SK-N-SH (cell line): ENCODE measurements at regions not wholly inside any gene's neighbourhood (a gene's known extent, or its start where the extent isn't known, plus 50 kb on each side); places are given as distances from the start of the nearest gene placed in this dataset.

Experiments used
- CTCF ChIP-seq: fragments of 200-600 bp; sonication (generic); IDR thresholded peaks from 2 replicates; pipeline ENCODE4 v1.6.1; 2017; ENCODE audit warnings: antibody characterized with exemption, mild to moderate bottlenecking, moderate library complexity
- EP300 ChIP-seq, 2 experiments: IDR thresholded peaks; 2 replicates each; pipeline versions ENCODE4 v1.4.0 to v1.6.1; 2012; ENCODE audit warnings: borderline replicate concordance in 1 of 2, low read depth in 1 of 2, low read length in 1 of 2
- EZH2phosphoT487 ChIP-seq: fragments of 200-600 bp; sonication (generic); IDR thresholded peaks from 2 replicates; pipeline ENCODE4 v1.6.1; 2017; ENCODE audit warnings: low read depth, mixed run types, mild to moderate bottlenecking, antibody characterized with exemption, moderate library complexity, borderline replicate concordance
- TAF1 ChIP-seq: IDR thresholded peaks from 2 replicates; pipeline ENCODE4 v1.6.1; 2012; ENCODE audit warnings: low read depth, mild to moderate bottlenecking, low read length, moderate library complexity, borderline replicate concordance
- TF ChIP-seq, protein P1 (sequence below): fragments of 150-350 bp; IDR thresholded peaks from 2 replicates; pipeline ENCODE4 v1.6.1; 2017; ENCODE audit warnings: antibody characterized with exemption, low read length, low read depth, borderline replicate concordance
- TF ChIP-seq, protein P2 (sequence below): IDR thresholded peaks from 2 replicates; pipeline ENCODE4 v1.6.1; 2012; ENCODE audit warnings: mild to moderate bottlenecking, low read depth, low read length, moderate library complexity

GRCh38 chr3:124084022-124084881 lies 92.3 kb upstream of the ROPN1 start:
- TF ChIP-seq CTCF = no peak
- TF ChIP-seq EZH2phosphoT487 = no peak
- TF ChIP-seq EP300 (IDR thresholded peaks at IDR 0.05; ENCODE audit: borderline replicate concordance in 1 of 2, low read depth in 1 of 2, low read length in 1 of 2) = no peak
- no peak for TF ChIP-seq TAF1
- TF ChIP-seq, protein P1, sequence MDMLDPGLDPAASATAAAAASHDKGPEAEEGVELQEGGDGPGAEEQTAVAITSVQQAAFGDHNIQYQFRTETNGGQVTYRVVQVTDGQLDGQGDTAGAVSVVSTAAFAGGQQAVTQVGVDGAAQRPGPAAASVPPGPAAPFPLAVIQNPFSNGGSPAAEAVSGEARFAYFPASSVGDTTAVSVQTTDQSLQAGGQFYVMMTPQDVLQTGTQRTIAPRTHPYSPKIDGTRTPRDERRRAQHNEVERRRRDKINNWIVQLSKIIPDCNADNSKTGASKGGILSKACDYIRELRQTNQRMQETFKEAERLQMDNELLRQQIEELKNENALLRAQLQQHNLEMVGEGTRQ = no peak
- TF ChIP-seq, protein P2, sequence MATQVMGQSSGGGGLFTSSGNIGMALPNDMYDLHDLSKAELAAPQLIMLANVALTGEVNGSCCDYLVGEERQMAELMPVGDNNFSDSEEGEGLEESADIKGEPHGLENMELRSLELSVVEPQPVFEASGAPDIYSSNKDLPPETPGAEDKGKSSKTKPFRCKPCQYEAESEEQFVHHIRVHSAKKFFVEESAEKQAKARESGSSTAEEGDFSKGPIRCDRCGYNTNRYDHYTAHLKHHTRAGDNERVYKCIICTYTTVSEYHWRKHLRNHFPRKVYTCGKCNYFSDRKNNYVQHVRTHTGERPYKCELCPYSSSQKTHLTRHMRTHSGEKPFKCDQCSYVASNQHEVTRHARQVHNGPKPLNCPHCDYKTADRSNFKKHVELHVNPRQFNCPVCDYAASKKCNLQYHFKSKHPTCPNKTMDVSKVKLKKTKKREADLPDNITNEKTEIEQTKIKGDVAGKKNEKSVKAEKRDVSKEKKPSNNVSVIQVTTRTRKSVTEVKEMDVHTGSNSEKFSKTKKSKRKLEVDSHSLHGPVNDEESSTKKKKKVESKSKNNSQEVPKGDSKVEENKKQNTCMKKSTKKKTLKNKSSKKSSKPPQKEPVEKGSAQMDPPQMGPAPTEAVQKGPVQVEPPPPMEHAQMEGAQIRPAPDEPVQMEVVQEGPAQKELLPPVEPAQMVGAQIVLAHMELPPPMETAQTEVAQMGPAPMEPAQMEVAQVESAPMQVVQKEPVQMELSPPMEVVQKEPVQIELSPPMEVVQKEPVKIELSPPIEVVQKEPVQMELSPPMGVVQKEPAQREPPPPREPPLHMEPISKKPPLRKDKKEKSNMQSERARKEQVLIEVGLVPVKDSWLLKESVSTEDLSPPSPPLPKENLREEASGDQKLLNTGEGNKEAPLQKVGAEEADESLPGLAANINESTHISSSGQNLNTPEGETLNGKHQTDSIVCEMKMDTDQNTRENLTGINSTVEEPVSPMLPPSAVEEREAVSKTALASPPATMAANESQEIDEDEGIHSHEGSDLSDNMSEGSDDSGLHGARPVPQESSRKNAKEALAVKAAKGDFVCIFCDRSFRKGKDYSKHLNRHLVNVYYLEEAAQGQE = no peak
